ENCODE measurements at regions not wholly inside any gene's neighbourhood (a gene's known extent, or its start where the extent isn't known, plus 50 kb on each side); places are given as distances from the start of the nearest gene placed in this dataset.
A peak's percentile ranks its signal among the peaks of the same experiment; 100 is the strongest.

- no peak overlapping the region for H3K9ac ChIP-seq (ENCODE audit: low read length)
- DNase-seq (peak; percentile 7), ATAC-seq (no peak)
- no peaks in the 10 kb centered on the region for H3K9me3 ChIP-seq (ENCODE audit: low read length)
- no TSS peak for BruUV-seq (replicated peaks)
- peak overlapping the region; percentile 33 for H3K4me2 ChIP-seq (ENCODE audit: low read length)
- H3K4me1 ChIP-seq (ENCODE audit: insufficient read depth, low read length): 0 out of 2 replicates have a peak, but pooled peaks cover 5% of the 10 kb centered on the region
- H3K9me2 ChIP-seq (replicated peaks; ENCODE audit: low read length): no peaks in the 10 kb centered on the region
- H3F3A ChIP-seq (ENCODE audit: low read length, unreplicated experiment): no peaks in the 10 kb centered on the region
- intact Hi-C loops (cut with micrococcal nuclease): no loop called here
- no peaks in the 10 kb centered on the region for H3K79me2 ChIP-seq (ENCODE audit: low read length)
- H3K36me3 ChIP-seq (ENCODE audit: low read depth, low read length): no peaks in the 10 kb centered on the region
- ChIA-PET POLR2A (ENCODE audit: unreplicated experiment) (no interaction called here), CTCF (no interaction called here)
- peak overlapping the region; percentile 26; the same call in 1 of the 2 replicates for H2AFZ ChIP-seq (ENCODE audit: low read length)
- TF ChIP-seq EZH2 (IDR thresholded peaks at IDR 0.05; ENCODE audit: low read length, unreplicated experiment): no peak
- no peaks in the 10 kb centered on the region for H4K20me1 ChIP-seq (ENCODE audit: low read length)
- no peak overlapping the region for H3K4me3 ChIP-seq (ENCODE audit: low read length)
- no peak overlapping the region for H3K27ac ChIP-seq (ENCODE audit: low read length)
- no peaks in the 10 kb centered on the region for H3K27me3 ChIP-seq (ENCODE audit: low read length)
Measured at GRCh38 chr11:90407350-90407749, 184.5 kb upstream of the CHORDC1 start.

- CTCF ChIA-PET: no interaction called here
- TF ChIP-seq CTCF (conservative IDR thresholded peaks at IDR 0.05; ENCODE audit: low read depth, low read length): peak; percentile 41; the same call in 1 of the 2 replicates
- TF ChIP-seq EZH2phosphoT487 (IDR thresholded peaks at IDR 0.05; ENCODE audit: borderline replicate concordance, low read length): no peak
- intact Hi-C loops (cut with micrococcal nuclease): no loop called here
Measured at GRCh38 chr11:90392692-90393091, 169.8 kb upstream of the CHORDC1 start.

GRCh38 chr11:90391756-90392155 lies 168.9 kb upstream of the CHORDC1 start:
- ATAC-seq (no peak), DNase-seq (no peak)
- Histone ChIP-seq H3K4me3 (ENCODE audit: low read length) (no peak overlapping the region), H3K27me3 (ENCODE audit: low read length) (peaks cover 9% of the 10 kb centered on the region), H3K27ac (ENCODE audit: low read length) (no peak overlapping the region), H4K20me1 (ENCODE audit: low read length) (no peaks in the 10 kb centered on the region), H3K36me3 (ENCODE audit: low read depth, low read length) (no peaks in the 10 kb centered on the region), H3K9me2 (replicated peaks; ENCODE audit: low read length) (no peaks in the 10 kb centered on the region), H3K4me2 (ENCODE audit: low read length) (no peak overlapping the region), H3K9ac (ENCODE audit: low read length) (no peak overlapping the region), H3F3A (ENCODE audit: low read length, unreplicated experiment) (no peaks in the 10 kb centered on the region), H3K79me2 (ENCODE audit: low read length) (no peaks in the 10 kb centered on the region), H3K4me1 (ENCODE audit: insufficient read depth, low read length) (no peaks in the 10 kb centered on the region), H2AFZ (ENCODE audit: low read length) (no peak overlapping the region), H3K9me3 (ENCODE audit: low read length) (no peaks in the 10 kb centered on the region)
- TF ChIP-seq EZH2phosphoT487 (IDR thresholded peaks at IDR 0.05; ENCODE audit: borderline replicate concordance, low read length) (no peak), CTCF (conservative IDR thresholded peaks at IDR 0.05; ENCODE audit: low read depth, low read length) (no peak), EZH2 (IDR thresholded peaks at IDR 0.05; ENCODE audit: low read length, unreplicated experiment) (no peak)
- BruUV-seq (replicated peaks): no TSS peak
- ChIA-PET POLR2A (ENCODE audit: unreplicated experiment) (no interaction called here), CTCF (no interaction called here)
- intact Hi-C loops (cut with micrococcal nuclease): no loop called here

More at GRCh38 chr11:90392692-90393091, 169.8 kb upstream of the CHORDC1 start:
- Histone ChIP-seq H3K36me3 (ENCODE audit: low read depth, low read length) (no peaks in the 10 kb centered on the region), H3K27ac (ENCODE audit: low read length) (no peak overlapping the region), H2AFZ (ENCODE audit: low read length) (no peak overlapping the region), H4K20me1 (ENCODE audit: low read length) (no peaks in the 10 kb centered on the region), H3K79me2 (ENCODE audit: low read length) (no peaks in the 10 kb centered on the region), H3K27me3 (ENCODE audit: low read length) (peaks cover 9% of the 10 kb centered on the region), H3K9me2 (replicated peaks; ENCODE audit: low read length) (no peaks in the 10 kb centered on the region), H3K9ac (ENCODE audit: low read length) (no peak overlapping the region), H3K9me3 (ENCODE audit: low read length) (no peaks in the 10 kb centered on the region), H3K4me1 (ENCODE audit: insufficient read depth, low read length) (no peaks in the 10 kb centered on the region), H3K4me3 (ENCODE audit: low read length) (no peak overlapping the region), H3F3A (ENCODE audit: low read length, unreplicated experiment) (no peaks in the 10 kb centered on the region), H3K4me2 (ENCODE audit: low read length) (no peak overlapping the region)
- no TSS peak for BruUV-seq (replicated peaks)
- no peak for ATAC-seq
- POLR2A ChIA-PET (ENCODE audit: unreplicated experiment): no interaction called here
- peak; percentile 20 for DNase-seq
